ENCODE measurements at regions not wholly inside any gene's neighbourhood (a gene's known extent, or its start where the extent isn't known, plus 50 kb on each side); places are given as distances from the start of the nearest gene placed in this dataset.

DNA sequence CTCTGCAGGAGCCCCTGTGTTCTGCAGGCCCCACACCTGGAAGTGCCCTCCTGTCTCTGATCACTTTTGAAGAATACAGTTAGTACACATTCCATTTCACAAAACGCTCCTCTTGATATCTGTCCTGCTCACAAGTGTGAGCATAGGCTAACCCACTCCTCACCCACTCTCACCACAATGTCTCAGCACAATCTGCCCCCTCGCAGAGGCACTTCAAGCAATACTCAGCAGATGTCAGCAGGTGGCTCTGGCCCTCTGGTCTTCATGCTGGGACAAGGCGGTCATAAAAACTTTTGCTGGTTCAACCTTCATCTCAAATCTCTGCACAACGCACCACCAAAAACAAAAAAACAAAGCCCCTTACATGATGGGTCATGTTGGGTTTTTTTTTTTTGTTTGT is 671.2 kb downstream of the MATN1 start:
- TF ChIP-seq, protein P1, sequence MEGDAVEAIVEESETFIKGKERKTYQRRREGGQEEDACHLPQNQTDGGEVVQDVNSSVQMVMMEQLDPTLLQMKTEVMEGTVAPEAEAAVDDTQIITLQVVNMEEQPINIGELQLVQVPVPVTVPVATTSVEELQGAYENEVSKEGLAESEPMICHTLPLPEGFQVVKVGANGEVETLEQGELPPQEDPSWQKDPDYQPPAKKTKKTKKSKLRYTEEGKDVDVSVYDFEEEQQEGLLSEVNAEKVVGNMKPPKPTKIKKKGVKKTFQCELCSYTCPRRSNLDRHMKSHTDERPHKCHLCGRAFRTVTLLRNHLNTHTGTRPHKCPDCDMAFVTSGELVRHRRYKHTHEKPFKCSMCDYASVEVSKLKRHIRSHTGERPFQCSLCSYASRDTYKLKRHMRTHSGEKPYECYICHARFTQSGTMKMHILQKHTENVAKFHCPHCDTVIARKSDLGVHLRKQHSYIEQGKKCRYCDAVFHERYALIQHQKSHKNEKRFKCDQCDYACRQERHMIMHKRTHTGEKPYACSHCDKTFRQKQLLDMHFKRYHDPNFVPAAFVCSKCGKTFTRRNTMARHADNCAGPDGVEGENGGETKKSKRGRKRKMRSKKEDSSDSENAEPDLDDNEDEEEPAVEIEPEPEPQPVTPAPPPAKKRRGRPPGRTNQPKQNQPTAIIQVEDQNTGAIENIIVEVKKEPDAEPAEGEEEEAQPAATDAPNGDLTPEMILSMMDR (IDR thresholded peaks at IDR 0.05; ENCODE audit: insufficient read depth, low read depth, low read length) = no peak
- no peak for TF ChIP-seq EZH2 (IDR thresholded peaks at IDR 0.05; ENCODE audit: insufficient read depth, low read length)
